LNCAP (cell line): ENCODE measurements at regions not wholly inside any gene's neighbourhood (a gene's known extent, or its start where the extent isn't known, plus 50 kb on each side); places are given as distances from the start of the nearest gene placed in this dataset.

Experiments used
- CTCF ChIP-seq: fragments of 450-650 bp; IDR thresholded peaks from 2 replicates; pipeline ENCODE4 v1.5.1; 2017; ENCODE audit warnings: mild to moderate bottlenecking

GRCh38 chr3:24545887-24546286 lies 51.2 kb upstream of the THRB start:
- TF ChIP-seq CTCF, result no peak

- no peak for TF ChIP-seq CTCF
These were observed 53.6 kb upstream of the THRB start for GRCh38 chr3:24548278-24548677.

GRCh38 chr3:24550588-24550987 lies 55.9 kb upstream of the THRB start:
- no peak for TF ChIP-seq CTCF

DNA sequence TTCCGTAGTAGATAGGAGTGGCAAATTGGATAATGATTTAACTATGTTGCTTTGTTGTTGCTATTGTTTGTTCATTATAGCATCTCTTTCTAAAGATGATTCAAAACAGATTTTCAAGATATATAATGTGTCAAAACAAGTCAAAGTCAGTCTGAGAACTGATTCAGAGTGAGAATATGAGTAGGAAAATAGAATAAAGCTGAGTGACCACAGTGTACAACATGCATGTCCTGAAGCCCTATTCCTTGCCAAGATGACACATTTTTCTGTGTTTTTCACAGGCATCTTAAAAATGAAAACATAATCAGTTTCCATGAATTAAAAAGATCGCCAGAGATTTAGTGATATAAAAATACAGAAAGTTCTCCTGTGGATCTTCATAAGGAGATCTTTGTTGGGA lies 57.0 kb upstream of the THRB start:
- no peak for TF ChIP-seq CTCF

GRCh38 chr3:24562895-24563294 lies 68.2 kb upstream of the THRB start:
- TF ChIP-seq CTCF, result no peak

GRCh38 chr3:24565053-24565452 lies 70.4 kb upstream of the THRB start:
- no peak for TF ChIP-seq CTCF

DNA sequence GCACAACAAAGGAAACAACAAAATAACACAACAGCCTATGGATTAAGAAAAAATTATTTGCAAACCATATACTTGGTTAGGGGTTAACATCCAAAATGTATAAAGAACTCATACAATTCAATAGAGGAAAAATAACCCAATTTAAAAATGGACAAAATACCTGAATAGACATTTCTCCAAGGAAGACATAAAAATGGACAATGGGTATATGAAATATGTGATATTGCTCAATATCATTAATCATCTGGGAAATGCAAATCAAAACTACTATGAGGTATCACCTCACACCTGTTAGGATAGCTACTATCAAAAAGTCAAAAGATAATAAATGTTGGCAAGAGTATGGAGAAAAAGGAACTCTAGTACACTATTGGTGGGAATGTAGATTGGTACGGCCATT lies 71.0 kb upstream of the THRB start:
- TF ChIP-seq CTCF, result no peak

- TF ChIP-seq CTCF, result no peak
These were observed 72.3 kb upstream of the THRB start for GRCh38 chr3:24566927-24567326.
